H1 (cell line): ENCODE measurements at regions not wholly inside any gene's neighbourhood (a gene's known extent, or its start where the extent isn't known, plus 50 kb on each side); places are given as distances from the start of the nearest gene placed in this dataset.
"Not testable (repeated sequence)": the region's sequence is repeated elsewhere in the genome, so short reads cannot be mapped to it uniquely, and the experiment has no call there.

Source experiments
- BACH1 ChIP-seq: IDR thresholded peaks from 2 replicates; pipeline ENCODE4 v1.6.1; 2012; ENCODE audit warnings: low read length, improper control_type of control experiment
- BRCA1 ChIP-seq: IDR thresholded peaks from 2 replicates; pipeline ENCODE4 v1.6.1; 2012; ENCODE audit warnings: low read depth, low read length, improper control_type of control experiment
- CEBPB ChIP-seq: IDR thresholded peaks from 2 replicates; pipeline ENCODE4 v1.6.1; 2012; ENCODE audit warnings: low read depth, low read length
- CHD1 ChIP-seq: IDR thresholded peaks from 2 replicates; pipeline ENCODE4 v1.6.1; 2012; ENCODE audit warnings: low read depth, low read length, improper control_type of control experiment
- EZH2 ChIP-seq: fragments of 200-600 bp; sonication (generic); IDR thresholded peaks from 2 replicates; pipeline ENCODE4 v1.7.1; 2012; ENCODE audit warnings: low read depth, mild to moderate bottlenecking, moderate library complexity, low read length, inconsistent platforms; ENCODE audit not compliant: severe bottlenecking
- JUND ChIP-seq: IDR thresholded peaks from 2 replicates; pipeline ENCODE4 v1.6.1; 2011; ENCODE audit warnings: mild to moderate bottlenecking, improper control_type of control experiment, low read length
- POLR2A ChIP-seq, 2 experiments: IDR thresholded peaks; 1 replicate in 1 of 2; 2 replicates in 1 of 2; pipeline ENCODE4 v1.6.1; 2011; ENCODE audit warnings: low read depth in 2 of 2, low read length in 2 of 2, mild to moderate bottlenecking in 2 of 2; ENCODE audit errors: control extremely low read depth in 1 of 2
- RFX5 ChIP-seq: IDR thresholded peaks from 2 replicates; pipeline ENCODE4 v1.6.1; 2011; ENCODE audit warnings: low read depth, low read length, improper control_type of control experiment, borderline replicate concordance
- SIRT6 ChIP-seq: IDR thresholded peaks from one replicate; pipeline ENCODE4 v1.7.1; 2012; ENCODE audit warnings: low read length, inconsistent platforms
- TF ChIP-seq, protein P1 (sequence below), 3 experiments: IDR thresholded peaks; 1 replicate in 2 of 3; 2 replicates in 1 of 3; pipeline versions ENCODE4 v1.5.1 to v1.6.1; 2011; ENCODE audit warnings: low read length in 3 of 3, mild to moderate bottlenecking in 3 of 3, inconsistent platforms in 2 of 3, low read depth in 1 of 3, moderate library complexity in 1 of 3; ENCODE audit not compliant: insufficient read depth in 1 of 3; ENCODE audit errors: control extremely low read depth in 1 of 3

GRCh38 chr9:82774707-82775231, 288.2 kb downstream of the RASEF start:
- TF ChIP-seq SIRT6; POLR2A (IDR thresholded peaks at IDR 0.05; ENCODE audit: control extremely low read depth in 1 of 2, low read depth in 2 of 2, low read length in 2 of 2); JUND; EZH2; BRCA1; BACH1; RFX5; CHD1; CEBPB: not testable (repeated sequence)
- TF ChIP-seq, protein P1, sequence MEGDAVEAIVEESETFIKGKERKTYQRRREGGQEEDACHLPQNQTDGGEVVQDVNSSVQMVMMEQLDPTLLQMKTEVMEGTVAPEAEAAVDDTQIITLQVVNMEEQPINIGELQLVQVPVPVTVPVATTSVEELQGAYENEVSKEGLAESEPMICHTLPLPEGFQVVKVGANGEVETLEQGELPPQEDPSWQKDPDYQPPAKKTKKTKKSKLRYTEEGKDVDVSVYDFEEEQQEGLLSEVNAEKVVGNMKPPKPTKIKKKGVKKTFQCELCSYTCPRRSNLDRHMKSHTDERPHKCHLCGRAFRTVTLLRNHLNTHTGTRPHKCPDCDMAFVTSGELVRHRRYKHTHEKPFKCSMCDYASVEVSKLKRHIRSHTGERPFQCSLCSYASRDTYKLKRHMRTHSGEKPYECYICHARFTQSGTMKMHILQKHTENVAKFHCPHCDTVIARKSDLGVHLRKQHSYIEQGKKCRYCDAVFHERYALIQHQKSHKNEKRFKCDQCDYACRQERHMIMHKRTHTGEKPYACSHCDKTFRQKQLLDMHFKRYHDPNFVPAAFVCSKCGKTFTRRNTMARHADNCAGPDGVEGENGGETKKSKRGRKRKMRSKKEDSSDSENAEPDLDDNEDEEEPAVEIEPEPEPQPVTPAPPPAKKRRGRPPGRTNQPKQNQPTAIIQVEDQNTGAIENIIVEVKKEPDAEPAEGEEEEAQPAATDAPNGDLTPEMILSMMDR (IDR thresholded peaks at IDR 0.05; ENCODE audit: control extremely low read depth in 1 of 3, insufficient read depth in 1 of 3, low read depth in 1 of 3, low read length in 3 of 3): not testable (repeated sequence)
